IMR-90 (cell line): ENCODE measurements at regions not wholly inside any gene's neighbourhood (a gene's known extent, or its start where the extent isn't known, plus 50 kb on each side); places are given as distances from the start of the nearest gene placed in this dataset.
"Not testable (repeated sequence)": the region's sequence is repeated elsewhere in the genome, so short reads cannot be mapped to it uniquely, and the experiment has no call there.

ENCODE experiments used
- ATAC-seq: fragments of 200-7000 bp; cut with Tn5 transposase; 2 replicates; pipeline ENCODE4 v1.9.1; 2020; ENCODE audit warnings: low read depth, mild to moderate bottlenecking, moderate library complexity
- BruUV-seq: library from RNA; stranded (reverse); fragments of 400-500 nt; replicated peaks from 2 replicates; lab custom pipeline; 2021; lab: Mats Ljungman, UMichigan
- CTCF ChIA-PET: fragments of 300-600 bp; formaldehyde crosslinking; extraction: SDS; loops from one replicate; lab custom pipeline; 2021; ENCODE audit warnings: antibody characterized with exemption; lab: Yijun Ruan, JAX
- POLR2A ChIA-PET: fragments of 300-600 bp; sonication (Branson Sonifier 250); formaldehyde crosslinking; loops from one replicate; lab custom pipeline; 2022; ENCODE audit warnings: antibody characterized with exemption; ENCODE audit not compliant: unreplicated experiment; lab: Charles Lee
- DNase-seq: peaks from one replicate; pipeline ENCODE4 v3.0.0; 2013
- H2AFZ ChIP-seq: replicated peaks from 2 replicates; pipeline ENCODE3; 2013; ENCODE audit warnings: low read length, mild to moderate bottlenecking; ENCODE audit not compliant: poor library complexity
- H2AK5ac ChIP-seq: 2 replicates; pipeline ENCODE4 v1.6.1; 2013; ENCODE audit warnings: low read depth, low read length, inconsistent platforms
- H2AK9ac ChIP-seq: replicated peaks from 2 replicates; pipeline ENCODE3; 2013; ENCODE audit warnings: mild to moderate bottlenecking, low read depth, low read length, moderate library complexity; ENCODE audit not compliant: poor library complexity
- H2BK120ac ChIP-seq: 2 replicates; pipeline ENCODE4 v1.6.1; 2013; ENCODE audit warnings: low read depth, low read length, inconsistent platforms
- H2BK15ac ChIP-seq: 3 replicates; pipeline ENCODE4 v1.6.1; 2013; ENCODE audit warnings: low read depth, low read length, inconsistent platforms
- H2BK20ac ChIP-seq: 2 replicates; pipeline ENCODE4 v1.6.1; 2013; ENCODE audit warnings: low read depth, mild to moderate bottlenecking, inconsistent platforms, low read length, moderate library complexity
- H2BK5ac ChIP-seq: 2 replicates; pipeline ENCODE4 v1.6.1; 2013; ENCODE audit warnings: mild to moderate bottlenecking, low read depth, low read length, inconsistent platforms; ENCODE audit not compliant: poor library complexity, severe bottlenecking
- H3K14ac ChIP-seq: replicated peaks from 2 replicates; pipeline ENCODE4 v1.6.1; 2013; ENCODE audit warnings: low read depth, low read length, inconsistent platforms
- H3K18ac ChIP-seq: 2 replicates; pipeline ENCODE4 v1.6.1; 2013; ENCODE audit warnings: low read depth, low read length, control low read depth
- H3K23ac ChIP-seq: 2 replicates; pipeline ENCODE4 v1.6.1; 2013; ENCODE audit warnings: low read depth, low read length, inconsistent platforms
- H3K27ac ChIP-seq: 2 replicates; pipeline ENCODE4 v1.5.1; 2013; ENCODE audit warnings: mild to moderate bottlenecking, control low read depth, low read length; ENCODE audit not compliant: insufficient read depth
- H3K27me3 ChIP-seq: 2 replicates; pipeline ENCODE4 v1.6.1; 2013; ENCODE audit warnings: low read length; ENCODE audit not compliant: control insufficient read depth, insufficient read depth
- H3K36me3 ChIP-seq: 2 replicates; pipeline ENCODE4 v1.6.1; 2013; ENCODE audit warnings: low read length, mixed read lengths; ENCODE audit not compliant: control insufficient read depth, insufficient read depth
- H3K4ac ChIP-seq: 2 replicates; pipeline ENCODE4 v1.6.1; 2013; ENCODE audit warnings: low read depth, low read length, inconsistent platforms
- H3K4me1 ChIP-seq: 2 replicates; pipeline ENCODE4 v1.6.1; 2013; ENCODE audit warnings: low read length, mixed read lengths; ENCODE audit not compliant: control insufficient read depth, insufficient read depth
- H3K4me2 ChIP-seq: 2 replicates; pipeline ENCODE4 v1.6.1; 2013; ENCODE audit warnings: low read depth, mild to moderate bottlenecking, control low read depth, low read length, moderate library complexity
- H3K4me3 ChIP-seq: 2 replicates; pipeline ENCODE4 v1.5.1; 2013; ENCODE audit warnings: low read depth, mild to moderate bottlenecking, control low read depth, low read length, moderate library complexity; ENCODE audit not compliant: insufficient read depth
- H3K56ac ChIP-seq: 2 replicates; pipeline ENCODE4 v1.6.1; 2013; ENCODE audit warnings: low read length, inconsistent platforms; ENCODE audit not compliant: insufficient read depth; ENCODE audit errors: extremely low read depth
- H3K79me1 ChIP-seq, 2 experiments: 2 replicates each; pipeline ENCODE4 v1.6.1; 2013; ENCODE audit warnings: low read length in 2 of 2, inconsistent platforms in 1 of 2, low read depth in 1 of 2
- H3K9ac ChIP-seq: 2 replicates; pipeline ENCODE4 v1.6.1; 2013; ENCODE audit warnings: low read depth, low read length, control low read depth
- H3K9me1 ChIP-seq: 2 replicates; pipeline ENCODE4 v1.6.1; 2013; ENCODE audit warnings: low read length, inconsistent platforms; ENCODE audit not compliant: insufficient read depth
- H3K9me3 ChIP-seq: 2 replicates; pipeline ENCODE4 v1.6.1; 2013; ENCODE audit warnings: low read length; ENCODE audit not compliant: control insufficient read depth, insufficient read depth
- H4K20me1 ChIP-seq: 2 replicates; pipeline ENCODE4 v1.6.1; 2013; ENCODE audit warnings: low read length, inconsistent platforms; ENCODE audit not compliant: insufficient read depth
- H4K5ac ChIP-seq: 2 replicates; pipeline ENCODE4 v1.6.1; 2013; ENCODE audit warnings: mild to moderate bottlenecking, low read depth, low read length, control low read depth
- H4K8ac ChIP-seq, 2 experiments: 2 replicates each; pipeline ENCODE4 v1.6.1; 2013; ENCODE audit warnings: low read depth in 2 of 2, low read length in 2 of 2, control low read depth in 1 of 2, inconsistent platforms in 1 of 2
- H4K91ac ChIP-seq: 2 replicates; pipeline ENCODE4 v1.6.1; 2013; ENCODE audit warnings: low read depth, low read length, inconsistent platforms; ENCODE audit not compliant: insufficient read depth
- WGBS, 2 experiments: methylation state at CpG; one replicate each; pipeline versions ENCODE4 v1.1.5 to v1.1.7; 2013; ENCODE audit warnings: missing lambda C conversion rate in 2 of 2; ENCODE audit not compliant: insufficient read length in 1 of 2; ENCODE audit errors: extremely low coverage in 2 of 2; 5-methylcytosine and 5-hydroxymethylcytosine counted together
- dilution Hi-C: fragments of 300-500 bp; cut with HindIII; formaldehyde crosslinking; loops from one replicate; pipeline ENCODE4 v1.14.3; 2018; ENCODE audit warnings: low sequenced_read_pairs; ENCODE audit not compliant: unreplicated experiment
- in situ Hi-C: fragments of 300-500 bp; cut with MboI; formaldehyde crosslinking; loops from 3 replicates; pipeline ENCODE4 v1.14.3; 2019; ENCODE audit warnings: low sequenced_read_pairs, inconsistent platforms, mixed read lengths
- intact Hi-C: fragments of 100-400 bp; cut with micrococcal nuclease; formaldehyde crosslinking; loops from 2 replicates; pipeline ENCODE4 v1.10.0; 2022

GRCh38 chr4:67380702-67381405, 164.4 kb downstream of the CENPC start:
- H4K20me1 ChIP-seq, H3K9me3 ChIP-seq, H3K56ac ChIP-seq, CTCF ChIA-PET, H4K8ac ChIP-seq, BruUV-seq, H2AFZ ChIP-seq, H3K23ac ChIP-seq, DNase-seq, intact Hi-C loops, H3K4me3 ChIP-seq, in situ Hi-C loops, H2BK120ac ChIP-seq, H3K9ac ChIP-seq, H3K4ac ChIP-seq, ATAC-seq, H2BK20ac ChIP-seq, H3K79me1 ChIP-seq, H3K4me1 ChIP-seq, POLR2A ChIA-PET, H3K27ac ChIP-seq, H3K27me3 ChIP-seq, H3K18ac ChIP-seq, H4K5ac ChIP-seq, H2AK5ac ChIP-seq, dilution Hi-C loops, H2BK5ac ChIP-seq, H4K91ac ChIP-seq, H3K36me3 ChIP-seq, H3K9me1 ChIP-seq, H2BK15ac ChIP-seq, H3K14ac ChIP-seq, H3K4me2 ChIP-seq, H2AK9ac ChIP-seq: not testable (repeated sequence)
- 100% methylated on average over 3 of the region's 34 CpGs; no CpG with 5 or more reads in 1 of the 2 experiments for WGBS, 2 experiments
